ENCODE measurements at regions not wholly inside any gene's neighbourhood (a gene's known extent, or its start where the extent isn't known, plus 50 kb on each side); places are given as distances from the start of the nearest gene placed in this dataset.

- no peak for DNase-seq
Measured at GRCh38 chr3:117645561-117646242, 936.1 kb downstream of the TUSC7 start.

GRCh38 chr3:117647435-117647834, 937.9 kb downstream of the TUSC7 start:
- intact Hi-C loops (cut with DNase I) = no loop called here
- Histone ChIP-seq H3K36me3 (no peaks in the 10 kb centered on the region), H3K27me3 (ENCODE audit: low read depth) (no peaks in the 10 kb centered on the region), H3K4me1 (no peaks in the 10 kb centered on the region), H3K4me3 (no peak overlapping the region), H3K27ac (no peak overlapping the region), H3K9me3 (no peaks in the 10 kb centered on the region)
- DNase-seq (no peak), ATAC-seq (no peak)
- no peak for TF ChIP-seq CTCF (IDR thresholded peaks at IDR 0.05)

More at GRCh38 chr3:117645561-117646242, 936.1 kb downstream of the TUSC7 start:
- intact Hi-C loops (cut with DNase I) = no loop called here
- H3K27ac ChIP-seq = no peak overlapping the region
- no peaks in the 10 kb centered on the region for H3K9me3 ChIP-seq
- no peaks in the 10 kb centered on the region for H3K4me1 ChIP-seq
- no peak for ATAC-seq
- TF ChIP-seq CTCF (IDR thresholded peaks at IDR 0.05) = no peak
- no peak overlapping the region for H3K4me3 ChIP-seq
- no peaks in the 10 kb centered on the region for H3K36me3 ChIP-seq
- no peaks in the 10 kb centered on the region for H3K27me3 ChIP-seq (ENCODE audit: low read depth)

GRCh38 chr3:117651246-117651645, 941.7 kb downstream of the TUSC7 start:
- Histone ChIP-seq H3K4me1 (no peaks in the 10 kb centered on the region), H3K27ac (no peak overlapping the region), H3K4me3 (no peak overlapping the region), H3K9me3 (no peaks in the 10 kb centered on the region), H3K27me3 (ENCODE audit: low read depth) (no peaks in the 10 kb centered on the region), H3K36me3 (no peaks in the 10 kb centered on the region)
- ATAC-seq (no peak), DNase-seq (no peak)
- intact Hi-C loops (cut with DNase I) = no loop called here
- no peak for TF ChIP-seq CTCF (IDR thresholded peaks at IDR 0.05)

- TF ChIP-seq CTCF (IDR thresholded peaks at IDR 0.05) = no peak
- intact Hi-C loops (cut with DNase I) = no loop called here
- no peak for DNase-seq
- Histone ChIP-seq H3K9me3 (no peaks in the 10 kb centered on the region), H3K4me1 (no peaks in the 10 kb centered on the region), H3K4me3 (no peak overlapping the region), H3K27me3 (ENCODE audit: low read depth) (no peaks in the 10 kb centered on the region), H3K36me3 (no peaks in the 10 kb centered on the region), H3K27ac (no peak overlapping the region)
- no peak for ATAC-seq
Measured at GRCh38 chr3:117656391-117656790, 946.8 kb downstream of the TUSC7 start.

GRCh38 chr3:117657278-117657677, 947.7 kb downstream of the TUSC7 start:
- TF ChIP-seq CTCF (IDR thresholded peaks at IDR 0.05) = no peak

More at GRCh38 chr3:117657278-117657677, 947.7 kb downstream of the TUSC7 start:
- Histone ChIP-seq H3K4me1 (no peaks in the 10 kb centered on the region), H3K4me3 (no peak overlapping the region), H3K27me3 (ENCODE audit: low read depth) (no peaks in the 10 kb centered on the region), H3K36me3 (no peaks in the 10 kb centered on the region), H3K9me3 (no peaks in the 10 kb centered on the region), H3K27ac (no peak overlapping the region)
- ATAC-seq (no peak), DNase-seq (no peak)
- intact Hi-C loops (cut with DNase I) = no loop called here

Data from lower lobe of right lung (tissue), 2 donors.